ENCODE measurements at regions not wholly inside any gene's neighbourhood (a gene's known extent, or its start where the extent isn't known, plus 50 kb on each side); places are given as distances from the start of the nearest gene placed in this dataset.

- TF ChIP-seq CTCF (IDR thresholded peaks at IDR 0.05) (no peak), ZFX (IDR thresholded peaks at IDR 0.05; ENCODE audit: borderline replicate concordance) (no peak)
Observed at GRCh38 chr3:22115581-22115980, 364.6 kb upstream of the ZNF385D start.

Data from 22Rv1 (cell line).